ENCODE measurements at regions not wholly inside any gene's neighbourhood (a gene's known extent, or its start where the extent isn't known, plus 50 kb on each side); places are given as distances from the start of the nearest gene placed in this dataset.

- no peak overlapping the region for H3K4me3 ChIP-seq (ENCODE audit: low read depth, low read length)
- TF ChIP-seq CTCF (IDR thresholded peaks at IDR 0.05; ENCODE audit: insufficient read depth, low read depth, low read length), result no peak
- DNase-seq (ENCODE audit: low read depth), result no peak
Observed at GRCh38 chr9:19989213-19989612, 200.4 kb upstream of the SLC24A2 start.

GRCh38 chr9:19988281-19988680, 199.4 kb upstream of the SLC24A2 start:
- DNase-seq (ENCODE audit: low read depth), result no peak
- no peak for TF ChIP-seq CTCF (IDR thresholded peaks at IDR 0.05; ENCODE audit: insufficient read depth, low read depth, low read length)
- H3K4me3 ChIP-seq (ENCODE audit: low read depth, low read length), result no peak overlapping the region

- H3K4me3 ChIP-seq (ENCODE audit: low read depth, low read length), result no peak overlapping the region
- no peak for TF ChIP-seq CTCF (IDR thresholded peaks at IDR 0.05; ENCODE audit: insufficient read depth, low read depth, low read length)
- no peak for DNase-seq (ENCODE audit: low read depth)
Observed at GRCh38 chr9:19985081-19985480, 196.2 kb upstream of the SLC24A2 start.

GRCh38 chr9:19976226-19976625, 187.4 kb upstream of the SLC24A2 start:
- no peak for TF ChIP-seq CTCF (IDR thresholded peaks at IDR 0.05; ENCODE audit: insufficient read depth, low read depth, low read length)
- H3K4me3 ChIP-seq (ENCODE audit: low read depth, low read length), result no peak overlapping the region
- DNase-seq (ENCODE audit: low read depth), result no peak

GRCh38 chr9:19975499-19975898, 186.7 kb upstream of the SLC24A2 start:
- TF ChIP-seq CTCF (IDR thresholded peaks at IDR 0.05; ENCODE audit: insufficient read depth, low read depth, low read length), result no peak
- no peak overlapping the region for H3K4me3 ChIP-seq (ENCODE audit: low read depth, low read length)
- no peak for DNase-seq (ENCODE audit: low read depth)

- TF ChIP-seq CTCF (IDR thresholded peaks at IDR 0.05; ENCODE audit: insufficient read depth, low read depth, low read length), result no peak
- peak; percentile 49 for DNase-seq (ENCODE audit: low read depth)
- no peak overlapping the region for H3K4me3 ChIP-seq (ENCODE audit: low read depth, low read length)
Observed at GRCh38 chr9:19969721-19970120, 180.9 kb upstream of the SLC24A2 start.

- no peak overlapping the region for H3K4me3 ChIP-seq (ENCODE audit: low read depth, low read length)
- DNase-seq (ENCODE audit: low read depth), result no peak
- TF ChIP-seq CTCF (IDR thresholded peaks at IDR 0.05; ENCODE audit: insufficient read depth, low read depth, low read length), result no peak
Observed at GRCh38 chr9:19967888-19968459, 179.1 kb upstream of the SLC24A2 start.
